T-cell (primary cell): ENCODE measurements at regions not wholly inside any gene's neighbourhood (a gene's known extent, or its start where the extent isn't known, plus 50 kb on each side); places are given as distances from the start of the nearest gene placed in this dataset.

ENCODE experiments used
- ATAC-seq, 4 experiments: fragments of 200-7000 bp in 3 of 4; fragments of 150-1000 bp in 1 of 4; cut with Tn5 transposase; replicated peaks in 1 of 4; 1 replicate in 3 of 4; 2 replicates in 1 of 4; pipeline ENCODE4 v1.10.0; 2021; ENCODE audit warnings: moderate library complexity in 3 of 4, mild to moderate bottlenecking in 2 of 4, moderate number of reproducible peaks in 1 of 4
- CTCF ChIA-PET, 2 donors: fragments of 300-600 bp; sonication (Branson Sonifier 250); formaldehyde crosslinking; loops; one replicate each; lab custom pipeline; 2022; ENCODE audit warnings: antibody characterized with exemption in 2 of 2; lab: Charles Lee
- POLR2A ChIA-PET, 2 donors: fragments of 300-600 bp; sonication (Branson Sonifier 250); formaldehyde crosslinking; loops; one replicate each; lab custom pipeline; 2022; ENCODE audit warnings: antibody characterized with exemption in 2 of 2; lab: Charles Lee
- DNase-seq, 35 experiments: peaks; one replicate each; pipeline versions ENCODE4 v3.0.0 to v3.0.0-alpha.2; 2013 to 2023
- H3K27ac ChIP-seq: one replicate; pipeline ENCODE4 v1.5.1; 2013; ENCODE audit warnings: low read length
- H3K27me3 ChIP-seq, 2 experiments: replicated peaks in 1 of 2; 1 replicate in 1 of 2; 2 replicates in 1 of 2; pipeline versions ENCODE4 v1.6.1 to v1.7.0; 2013; ENCODE audit warnings: low read length in 1 of 2, mixed read lengths in 1 of 2; ENCODE audit not compliant: control insufficient read depth in 2 of 2, insufficient read depth in 2 of 2; ENCODE audit errors: extremely low read depth in 1 of 2
- H3K36me3 ChIP-seq, 2 donors: 1 replicate in 1 of 2; 2 replicates in 1 of 2; pipeline versions ENCODE4 v1.6.1 to v1.7.0; 2013; ENCODE audit warnings: low read length in 1 of 2; ENCODE audit not compliant: control insufficient read depth in 2 of 2, insufficient read depth in 1 of 2; ENCODE audit errors: extremely low read depth in 1 of 2
- H3K4me1 ChIP-seq, 2 experiments: 1 replicate in 1 of 2; 2 replicates in 1 of 2; pipeline versions ENCODE4 v1.6.1 to v1.7.0; 2013; ENCODE audit warnings: low read length in 2 of 2, mixed read lengths in 1 of 2; ENCODE audit not compliant: insufficient read depth in 2 of 2, control insufficient read depth in 1 of 2; ENCODE audit errors: extremely low read depth in 1 of 2
- H3K4me3 ChIP-seq, 2 donors: 1 replicate in 1 of 2; 2 replicates in 1 of 2; pipeline versions ENCODE4 v1.5.1 to v1.7.0; 2013; ENCODE audit warnings: mild to moderate bottlenecking in 2 of 2, low read length in 1 of 2, moderate library complexity in 1 of 2; ENCODE audit not compliant: control insufficient read depth in 1 of 2; ENCODE audit errors: extremely low read depth in 1 of 2
- H3K9me3 ChIP-seq: 2 replicates; pipeline ENCODE4 v1.7.0; 2013
- H3K27ac Mint-ChIP-seq, 2 donors: one replicate each; pipeline ENCODE4 v1.8.0; 2020 to 2021; ENCODE audit warnings: mild to moderate bottlenecking in 2 of 2, mixed read lengths in 2 of 2
- H3K27me3 Mint-ChIP-seq, 2 donors: one replicate each; pipeline ENCODE4 v1.8.0; 2021 to 2022; ENCODE audit warnings: mixed read lengths in 2 of 2
- H3K36me3 Mint-ChIP-seq: one replicate; pipeline ENCODE4 v1.8.0; 2021; ENCODE audit warnings: mixed read lengths
- H3K4me1 Mint-ChIP-seq, 3 donors: one replicate each; pipeline ENCODE4 v1.8.0; 2020 to 2022; ENCODE audit warnings: mixed read lengths in 3 of 3, mild to moderate bottlenecking in 1 of 3
- H3K4me3 Mint-ChIP-seq, 3 donors: one replicate each; pipeline ENCODE4 v1.8.0; 2020 to 2022; ENCODE audit warnings: mild to moderate bottlenecking in 3 of 3, mixed read lengths in 3 of 3, moderate library complexity in 3 of 3
- H3K9me3 Mint-ChIP-seq, 3 donors: one replicate each; pipeline ENCODE4 v1.8.0; 2020 to 2022; ENCODE audit warnings: mixed read lengths in 3 of 3
- WGBS: methylation state at CpG from one replicate; pipeline ENCODE4 v1.1.5; 2013; ENCODE audit warnings: missing lambda C conversion rate; ENCODE audit not compliant: insufficient coverage; 5-methylcytosine and 5-hydroxymethylcytosine counted together

DNA sequence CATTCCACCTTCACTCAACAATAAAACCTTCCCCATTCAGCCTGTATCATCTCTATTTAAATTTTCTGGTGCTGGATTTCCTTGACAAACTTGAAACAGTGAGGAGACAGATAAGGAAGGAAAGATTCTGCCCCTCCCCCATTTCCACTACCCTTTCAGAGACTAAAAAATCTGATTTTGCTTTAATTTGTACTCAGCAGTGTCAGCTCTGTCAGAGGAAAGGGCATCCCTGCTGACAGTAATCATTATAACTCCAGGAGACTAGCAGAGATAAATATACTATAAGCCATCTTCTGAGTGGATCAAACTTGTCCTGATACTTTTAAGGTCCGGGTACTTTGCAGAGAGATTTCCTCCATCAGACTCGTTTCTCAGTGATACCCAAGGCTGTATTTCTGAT lies 155.6 kb downstream of the SAMD5 start:
- no peaks in the 10 kb centered on the region for H3K4me1 ChIP-seq
- Mint-ChIP-seq H3K4me3 (no peak overlapping the region), H3K4me1 (no peaks in the 10 kb centered on the region), H3K36me3 (no peaks in the 10 kb centered on the region), H3K9me3 (no peaks in the 10 kb centered on the region), H3K27ac (no peak overlapping the region), H3K27me3 (peaks cover 0 to 3% of the 10 kb centered on the region in 2 donors)
- no peaks in the 10 kb centered on the region for H3K27me3 ChIP-seq
- WGBS, result no CpG with 5 or more reads among the region's 2 CpGs
- no peak for DNase-seq
- ATAC-seq, result no peak
- H3K9me3 ChIP-seq, result no peaks in the 10 kb centered on the region
- H3K36me3 ChIP-seq, result no peaks in the 10 kb centered on the region
- ChIA-PET POLR2A (no interaction called here), CTCF (no interaction called here)
- H3K27ac ChIP-seq, result no peak overlapping the region
- H3K4me3 ChIP-seq, result no peak overlapping the region

GRCh38 chr6:147666255-147666654 lies 157.8 kb downstream of the SAMD5 start:
- CTCF ChIA-PET, result no interaction called here
- H3K4me3 Mint-ChIP-seq, result no peak overlapping the region
- ATAC-seq (no peak), DNase-seq (no peak)
- no peaks in the 10 kb centered on the region for H3K36me3 Mint-ChIP-seq
- peaks cover 0 to 3% of the 10 kb centered on the region in 2 donors for H3K27me3 Mint-ChIP-seq
- Histone ChIP-seq H3K27ac (no peak overlapping the region), H3K27me3 (no peaks in the 10 kb centered on the region), H3K4me1 (no peaks in the 10 kb centered on the region), H3K4me3 (no peak overlapping the region), H3K9me3 (no peaks in the 10 kb centered on the region), H3K36me3 (no peaks in the 10 kb centered on the region)
- H3K27ac Mint-ChIP-seq, result no peak overlapping the region
- WGBS, result 67% methylated on average over 3 of the region's 4 CpGs
- H3K4me1 Mint-ChIP-seq, result no peaks in the 10 kb centered on the region
- H3K9me3 Mint-ChIP-seq, result peaks cover 0 to 2% (median 0%) of the 10 kb centered on the region in 3 donors
- POLR2A ChIA-PET, result no interaction called here

DNA sequence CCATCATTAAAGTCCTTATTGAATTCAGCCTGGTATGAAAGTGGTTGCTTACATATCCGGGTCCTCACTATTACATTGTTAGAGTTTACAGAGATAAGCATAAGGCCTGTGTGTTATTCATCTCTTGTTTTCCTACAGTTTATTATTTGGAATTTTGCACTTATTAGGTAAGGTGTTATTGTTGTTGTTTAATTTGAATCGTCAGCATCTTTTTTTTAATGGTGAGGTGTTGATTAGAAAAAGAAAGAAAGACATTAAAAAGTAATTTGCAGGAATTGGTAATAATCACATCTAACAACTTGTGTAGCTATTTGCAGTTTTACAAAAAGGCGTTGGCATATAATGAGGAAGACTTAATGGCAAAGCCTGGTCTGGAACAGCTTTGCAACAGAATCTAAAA lies 158.6 kb downstream of the SAMD5 start:
- no peak overlapping the region for H3K4me3 ChIP-seq
- H3K36me3 ChIP-seq, result no peaks in the 10 kb centered on the region
- no peaks in the 10 kb centered on the region for H3K4me1 ChIP-seq
- ChIA-PET CTCF (no interaction called here), POLR2A (no interaction called here)
- no CpG with 5 or more reads among the region's 3 CpGs for WGBS
- no peaks in the 10 kb centered on the region for H3K4me1 Mint-ChIP-seq
- peaks cover 0 to 3% of the 10 kb centered on the region in 2 donors for H3K27me3 Mint-ChIP-seq
- H3K36me3 Mint-ChIP-seq, result no peaks in the 10 kb centered on the region
- ATAC-seq (no peak), DNase-seq (no peak)
- no peaks in the 10 kb centered on the region for H3K9me3 ChIP-seq
- H3K4me3 Mint-ChIP-seq, result no peak overlapping the region
- H3K27ac ChIP-seq, result no peak overlapping the region
- peaks cover 0 to 2% (median 0%) of the 10 kb centered on the region in 3 donors for H3K9me3 Mint-ChIP-seq
- H3K27me3 ChIP-seq, result no peaks in the 10 kb centered on the region
- H3K27ac Mint-ChIP-seq, result no peak overlapping the region

GRCh38 chr6:147674099-147674498 lies 165.6 kb downstream of the SAMD5 start:
- peaks cover 0 to 12% of the 10 kb centered on the region in 2 donors for H3K27me3 Mint-ChIP-seq
- H3K4me3 ChIP-seq, result no peak overlapping the region
- ChIA-PET POLR2A (no interaction called here), CTCF (no interaction called here)
- H3K27me3 ChIP-seq, result no peaks in the 10 kb centered on the region
- H3K36me3 ChIP-seq, result no peaks in the 10 kb centered on the region
- no peak overlapping the region for H3K4me3 Mint-ChIP-seq
- ATAC-seq, result no peak
- 87% methylated on average over 3 of the region's 4 CpGs for WGBS
- no peak overlapping the region for H3K27ac ChIP-seq
- H3K4me1 Mint-ChIP-seq, result no peaks in the 10 kb centered on the region
- no peak overlapping the region for H3K27ac Mint-ChIP-seq
- H3K9me3 ChIP-seq, result no peaks in the 10 kb centered on the region
- peaks cover 0 to 7% (median 6%) of the 10 kb centered on the region in 3 donors for H3K9me3 Mint-ChIP-seq
- H3K36me3 Mint-ChIP-seq, result no peaks in the 10 kb centered on the region
- DNase-seq, result no peak
- H3K4me1 ChIP-seq, result no peaks in the 10 kb centered on the region

DNA sequence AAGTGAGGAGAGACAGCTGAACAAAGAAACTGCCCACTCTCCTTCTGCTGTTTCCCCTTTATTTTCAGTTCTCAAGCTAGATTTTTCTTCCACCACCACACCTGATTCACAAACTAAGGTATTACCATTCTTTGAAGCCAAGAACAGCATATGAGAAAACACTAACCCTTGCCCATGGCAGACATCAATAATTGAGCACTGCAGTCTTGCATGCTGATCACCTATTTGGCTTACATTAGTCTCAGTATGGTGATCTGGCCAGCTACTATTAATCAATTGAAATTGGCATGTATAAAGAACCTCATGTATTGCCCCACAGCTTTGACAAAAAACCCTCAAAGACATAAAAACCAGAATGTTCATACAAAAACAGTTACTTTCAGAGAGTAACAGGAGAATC lies 166.3 kb downstream of the SAMD5 start:
- Mint-ChIP-seq H3K4me1 (no peaks in the 10 kb centered on the region), H3K4me3 (no peak overlapping the region), H3K27ac (no peak overlapping the region), H3K27me3 (peaks cover 0 to 12% of the 10 kb centered on the region in 2 donors), H3K9me3 (peaks cover 0 to 7% (median 4%) of the 10 kb centered on the region in 3 donors), H3K36me3 (no peaks in the 10 kb centered on the region)
- no peak for ATAC-seq
- ChIA-PET POLR2A (no interaction called here), CTCF (no interaction called here)
- Histone ChIP-seq H3K27ac (no peak overlapping the region), H3K27me3 (no peaks in the 10 kb centered on the region), H3K4me1 (no peaks in the 10 kb centered on the region), H3K4me3 (no peak overlapping the region), H3K36me3 (no peaks in the 10 kb centered on the region), H3K9me3 (no peaks in the 10 kb centered on the region)
- DNase-seq, result no peak

GRCh38 chr6:147675281-147675680 lies 166.8 kb downstream of the SAMD5 start:
- no peak overlapping the region for H3K27ac Mint-ChIP-seq
- WGBS, result no CpG with 5 or more reads among the region's 6 CpGs
- CTCF ChIA-PET, result no interaction called here
- Histone ChIP-seq H3K27me3 (no peaks in the 10 kb centered on the region), H3K27ac (no peak overlapping the region), H3K36me3 (no peaks in the 10 kb centered on the region), H3K4me1 (no peaks in the 10 kb centered on the region), H3K9me3 (no peaks in the 10 kb centered on the region), H3K4me3 (no peak overlapping the region)
- H3K4me3 Mint-ChIP-seq, result no peak overlapping the region
- peaks cover 0 to 7% (median 4%) of the 10 kb centered on the region in 3 donors for H3K9me3 Mint-ChIP-seq
- DNase-seq (no peak), ATAC-seq (no peak)
- POLR2A ChIA-PET, result no interaction called here
- peaks cover 0 to 12% of the 10 kb centered on the region in 2 donors for H3K27me3 Mint-ChIP-seq
- H3K4me1 Mint-ChIP-seq, result no peaks in the 10 kb centered on the region
- no peaks in the 10 kb centered on the region for H3K36me3 Mint-ChIP-seq

DNA sequence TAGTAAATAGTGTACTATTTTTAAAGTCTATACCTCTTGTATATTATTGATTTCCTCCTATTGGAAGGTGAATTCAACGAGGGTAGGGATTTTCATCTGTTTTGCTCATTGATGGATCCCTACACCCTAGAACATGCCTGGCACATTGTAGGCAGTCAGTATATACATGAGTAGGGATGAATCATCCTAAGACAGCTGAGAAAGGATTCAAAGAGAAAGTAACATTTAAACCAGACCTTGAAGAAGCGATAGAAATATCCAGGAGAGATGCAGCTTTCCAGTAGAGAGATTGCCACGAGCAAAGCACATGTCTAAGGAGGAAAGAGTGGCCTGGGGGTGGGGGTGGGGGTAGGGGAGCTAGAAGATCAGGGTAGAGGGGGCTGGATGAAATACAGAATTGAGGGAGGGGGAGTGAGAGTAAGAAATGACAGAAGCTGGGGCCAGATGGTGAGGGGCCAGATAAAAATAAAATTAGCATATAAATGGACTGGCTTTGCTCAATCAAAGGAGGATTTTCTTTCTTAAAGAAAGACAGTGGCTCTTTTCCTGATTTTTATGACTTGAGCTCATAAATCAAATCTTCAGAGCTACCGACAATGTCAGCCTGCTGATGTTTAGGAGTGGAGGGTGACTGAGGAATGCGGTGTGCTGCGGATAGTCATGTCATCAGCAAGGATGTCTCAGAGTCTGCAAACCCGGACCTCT lies 168.2 kb downstream of the SAMD5 start:
- no peak overlapping the region for H3K4me3 ChIP-seq
- ChIA-PET POLR2A (no interaction called here), CTCF (no interaction called here)
- H3K27ac Mint-ChIP-seq, result no peak overlapping the region
- no peaks in the 10 kb centered on the region for H3K36me3 Mint-ChIP-seq
- no peaks in the 10 kb centered on the region for H3K36me3 ChIP-seq
- no peaks in the 10 kb centered on the region for H3K4me1 ChIP-seq
- no peak overlapping the region for H3K4me3 Mint-ChIP-seq
- DNase-seq (no peak), ATAC-seq (no peak)
- WGBS, result 88% methylated on average over 5 of the region's 7 CpGs
- peaks cover 0 to 12% of the 10 kb centered on the region in 2 donors for H3K27me3 Mint-ChIP-seq
- no peaks in the 10 kb centered on the region for H3K4me1 Mint-ChIP-seq
- H3K9me3 Mint-ChIP-seq, result peaks cover 0 to 7% (median 4%) of the 10 kb centered on the region in 3 donors
- no peak overlapping the region for H3K27ac ChIP-seq
- H3K27me3 ChIP-seq, result no peaks in the 10 kb centered on the region
- no peaks in the 10 kb centered on the region for H3K9me3 ChIP-seq
